Right lobe of liver (tissue), 4 donors: ENCODE measurements at regions not wholly inside any gene's neighbourhood (a gene's known extent, or its start where the extent isn't known, plus 50 kb on each side); places are given as distances from the start of the nearest gene placed in this dataset.

Experiments
- POLR2A ChIP-seq: fragments of 450-650 bp; IDR thresholded peaks from one replicate; pipeline ENCODE4 v1.6.1; 2017; ENCODE audit warnings: antibody characterized with exemption, mild to moderate bottlenecking
- TF ChIP-seq, protein P1 (sequence below), 4 donors: fragments of 200-600 bp in 3 of 4; fragments of 450-650 bp in 1 of 4; IDR thresholded peaks; one replicate each; pipeline versions ENCODE4 v1.5.1 to v1.8.0; 2016 to 2022; ENCODE audit warnings: antibody characterized with exemption in 4 of 4, mild to moderate bottlenecking in 2 of 4
- donor health status: DM: no; HTN: no; CAD: no.
- donor health status: DM: no; HTN: no; CAD: no.
- donor health status: DM: no; HTN: yes; CAD: no.

- TF ChIP-seq, protein P1, sequence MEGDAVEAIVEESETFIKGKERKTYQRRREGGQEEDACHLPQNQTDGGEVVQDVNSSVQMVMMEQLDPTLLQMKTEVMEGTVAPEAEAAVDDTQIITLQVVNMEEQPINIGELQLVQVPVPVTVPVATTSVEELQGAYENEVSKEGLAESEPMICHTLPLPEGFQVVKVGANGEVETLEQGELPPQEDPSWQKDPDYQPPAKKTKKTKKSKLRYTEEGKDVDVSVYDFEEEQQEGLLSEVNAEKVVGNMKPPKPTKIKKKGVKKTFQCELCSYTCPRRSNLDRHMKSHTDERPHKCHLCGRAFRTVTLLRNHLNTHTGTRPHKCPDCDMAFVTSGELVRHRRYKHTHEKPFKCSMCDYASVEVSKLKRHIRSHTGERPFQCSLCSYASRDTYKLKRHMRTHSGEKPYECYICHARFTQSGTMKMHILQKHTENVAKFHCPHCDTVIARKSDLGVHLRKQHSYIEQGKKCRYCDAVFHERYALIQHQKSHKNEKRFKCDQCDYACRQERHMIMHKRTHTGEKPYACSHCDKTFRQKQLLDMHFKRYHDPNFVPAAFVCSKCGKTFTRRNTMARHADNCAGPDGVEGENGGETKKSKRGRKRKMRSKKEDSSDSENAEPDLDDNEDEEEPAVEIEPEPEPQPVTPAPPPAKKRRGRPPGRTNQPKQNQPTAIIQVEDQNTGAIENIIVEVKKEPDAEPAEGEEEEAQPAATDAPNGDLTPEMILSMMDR (IDR thresholded peaks at IDR 0.05) = no peak
- no peak for TF ChIP-seq POLR2A
Observed at GRCh38 chrX:52263417-52263816, 78.7 kb downstream of the MAGED4 start.
